Central memory CD8-positive, alpha-beta T cell (primary cell): ENCODE measurements at regions not wholly inside any gene's neighbourhood (a gene's known extent, or its start where the extent isn't known, plus 50 kb on each side); places are given as distances from the start of the nearest gene placed in this dataset.
"Not testable (repeated sequence)": the region's sequence is repeated elsewhere in the genome, so short reads cannot be mapped to it uniquely, and the experiment has no call there.

ENCODE experiments used
- ATAC-seq: fragments of 150-1000 bp; cut with Tn5 transposase; replicated peaks from 2 replicates; pipeline ENCODE4 v1.10.0; 2022; ENCODE audit warnings: mild to moderate bottlenecking, moderate FRiP score, moderate number of reproducible peaks; ENCODE audit not compliant: poor library complexity, severe bottlenecking; ENCODE audit errors: extremely low read depth
- DNase-seq, 2 donors: peaks; one replicate each; pipeline ENCODE4 v3.0.0; 2021; ENCODE audit warnings: low spot score in 2 of 2
- H3K27ac Mint-ChIP-seq: one replicate; pipeline ENCODE4 v1.8.0; 2022; ENCODE audit warnings: low read depth, mild to moderate bottlenecking, moderate library complexity, mixed read lengths
- H3K27me3 Mint-ChIP-seq: one replicate; pipeline ENCODE4 v1.8.0; 2022; ENCODE audit warnings: mixed read lengths
- H3K36me3 Mint-ChIP-seq: one replicate; pipeline ENCODE4 v1.8.0; 2022; ENCODE audit warnings: mild to moderate bottlenecking, moderate library complexity, mixed read lengths; ENCODE audit not compliant: insufficient read depth
- H3K4me1 Mint-ChIP-seq: one replicate; pipeline ENCODE4 v1.8.0; 2022; ENCODE audit warnings: mixed read lengths
- H3K4me3 Mint-ChIP-seq: one replicate; pipeline ENCODE4 v1.8.0; 2022; ENCODE audit warnings: mild to moderate bottlenecking, moderate library complexity, mixed read lengths
- H3K9me3 Mint-ChIP-seq: one replicate; pipeline ENCODE4 v1.8.0; 2022; ENCODE audit warnings: mixed read lengths

GRCh38 chr1:221988829-221989228, 246.9 kb upstream of the DUSP10 start:
- no peaks in the 10 kb centered on the region for H3K9me3 Mint-ChIP-seq
- no peak for DNase-seq
- no peak overlapping the region for H3K4me3 Mint-ChIP-seq
- no peak for ATAC-seq
- H3K4me1 Mint-ChIP-seq: no peaks in the 10 kb centered on the region
- H3K36me3 Mint-ChIP-seq: no peaks in the 10 kb centered on the region
- no peak overlapping the region for H3K27ac Mint-ChIP-seq
- peaks cover 2% of the 10 kb centered on the region for H3K27me3 Mint-ChIP-seq

- Mint-ChIP-seq H3K27me3 (peaks cover 11% of the 10 kb centered on the region), H3K4me1 (no peaks in the 10 kb centered on the region), H3K4me3 (no peak overlapping the region), H3K27ac (no peak overlapping the region), H3K9me3 (no peaks in the 10 kb centered on the region), H3K36me3 (no peaks in the 10 kb centered on the region)
- DNase-seq (no peak), ATAC-seq (no peak)
Measured at GRCh38 chr1:221987860-221988520, 246.1 kb upstream of the DUSP10 start.

- no peak overlapping the region for H3K27ac Mint-ChIP-seq
- DNase-seq (no peak), ATAC-seq (no peak)
- H3K36me3 Mint-ChIP-seq: no peaks in the 10 kb centered on the region
- H3K27me3 Mint-ChIP-seq: peaks cover 12% of the 10 kb centered on the region
- no peak overlapping the region for H3K4me3 Mint-ChIP-seq
- no peaks in the 10 kb centered on the region for H3K4me1 Mint-ChIP-seq
- H3K9me3 Mint-ChIP-seq: no peaks in the 10 kb centered on the region
Measured at GRCh38 chr1:221983444-221983843, 241.6 kb upstream of the DUSP10 start.

GRCh38 chr1:221981461-221981860, 239.6 kb upstream of the DUSP10 start:
- no peaks in the 10 kb centered on the region for H3K36me3 Mint-ChIP-seq
- no peak for DNase-seq
- peaks cover 12% of the 10 kb centered on the region for H3K27me3 Mint-ChIP-seq
- H3K4me3 Mint-ChIP-seq: no peak overlapping the region
- no peaks in the 10 kb centered on the region for H3K9me3 Mint-ChIP-seq
- ATAC-seq: no peak
- no peaks in the 10 kb centered on the region for H3K4me1 Mint-ChIP-seq
- H3K27ac Mint-ChIP-seq: no peak overlapping the region

GRCh38 chr1:221979444-221980032, 237.6 kb upstream of the DUSP10 start:
- Mint-ChIP-seq H3K9me3 (no peaks in the 10 kb centered on the region), H3K27me3 (peaks cover 12% of the 10 kb centered on the region), H3K27ac (no peak overlapping the region), H3K36me3 (no peaks in the 10 kb centered on the region), H3K4me1 (no peaks in the 10 kb centered on the region), H3K4me3 (no peak overlapping the region)
- no peak for ATAC-seq
- no peak for DNase-seq

GRCh38 chr1:221978631-221979334, 236.9 kb upstream of the DUSP10 start:
- H3K36me3 Mint-ChIP-seq, DNase-seq, ATAC-seq, H3K9me3 Mint-ChIP-seq, H3K27me3 Mint-ChIP-seq, H3K27ac Mint-ChIP-seq, H3K4me3 Mint-ChIP-seq, H3K4me1 Mint-ChIP-seq: not testable (repeated sequence)

GRCh38 chr1:221973787-221974186, 231.9 kb upstream of the DUSP10 start:
- ATAC-seq, H3K9me3 Mint-ChIP-seq, H3K4me1 Mint-ChIP-seq, H3K4me3 Mint-ChIP-seq, H3K27ac Mint-ChIP-seq, H3K36me3 Mint-ChIP-seq, H3K27me3 Mint-ChIP-seq, DNase-seq: not testable (repeated sequence)

GRCh38 chr1:221972276-221973235, 230.7 kb upstream of the DUSP10 start:
- ATAC-seq (no peak), DNase-seq (no peak)
- no peaks in the 10 kb centered on the region for H3K9me3 Mint-ChIP-seq
- H3K27ac Mint-ChIP-seq: no peak overlapping the region
- H3K27me3 Mint-ChIP-seq: no peaks in the 10 kb centered on the region
- no peaks in the 10 kb centered on the region for H3K36me3 Mint-ChIP-seq
- no peak overlapping the region for H3K4me3 Mint-ChIP-seq
- no peaks in the 10 kb centered on the region for H3K4me1 Mint-ChIP-seq

GRCh38 chr1:221971035-221971434, 229.1 kb upstream of the DUSP10 start:
- not testable (repeated sequence) for DNase-seq, H3K4me1 Mint-ChIP-seq, ATAC-seq, H3K9me3 Mint-ChIP-seq, H3K4me3 Mint-ChIP-seq, H3K27me3 Mint-ChIP-seq, H3K36me3 Mint-ChIP-seq, H3K27ac Mint-ChIP-seq

GRCh38 chr1:221969298-221969858, 227.5 kb upstream of the DUSP10 start:
- H3K4me3 Mint-ChIP-seq, H3K4me1 Mint-ChIP-seq, H3K27me3 Mint-ChIP-seq, DNase-seq, ATAC-seq, H3K36me3 Mint-ChIP-seq, H3K9me3 Mint-ChIP-seq, H3K27ac Mint-ChIP-seq: not testable (repeated sequence)

GRCh38 chr1:221967538-221967937, 225.6 kb upstream of the DUSP10 start:
- H3K27me3 Mint-ChIP-seq, ATAC-seq, H3K4me1 Mint-ChIP-seq, H3K9me3 Mint-ChIP-seq, H3K36me3 Mint-ChIP-seq, H3K27ac Mint-ChIP-seq, DNase-seq, H3K4me3 Mint-ChIP-seq: not testable (repeated sequence)

GRCh38 chr1:221966888-221967287, 225.0 kb upstream of the DUSP10 start:
- DNase-seq, H3K9me3 Mint-ChIP-seq, H3K36me3 Mint-ChIP-seq, H3K27ac Mint-ChIP-seq, H3K27me3 Mint-ChIP-seq, H3K4me1 Mint-ChIP-seq, H3K4me3 Mint-ChIP-seq, ATAC-seq: not testable (repeated sequence)
